ENCODE measurements at regions not wholly inside any gene's neighbourhood (a gene's known extent, or its start where the extent isn't known, plus 50 kb on each side); places are given as distances from the start of the nearest gene placed in this dataset.

GRCh38 chr5:145708169-145708568 lies 127.0 kb downstream of the PRELID2 start:
- DNase-seq: no peak

DNA sequence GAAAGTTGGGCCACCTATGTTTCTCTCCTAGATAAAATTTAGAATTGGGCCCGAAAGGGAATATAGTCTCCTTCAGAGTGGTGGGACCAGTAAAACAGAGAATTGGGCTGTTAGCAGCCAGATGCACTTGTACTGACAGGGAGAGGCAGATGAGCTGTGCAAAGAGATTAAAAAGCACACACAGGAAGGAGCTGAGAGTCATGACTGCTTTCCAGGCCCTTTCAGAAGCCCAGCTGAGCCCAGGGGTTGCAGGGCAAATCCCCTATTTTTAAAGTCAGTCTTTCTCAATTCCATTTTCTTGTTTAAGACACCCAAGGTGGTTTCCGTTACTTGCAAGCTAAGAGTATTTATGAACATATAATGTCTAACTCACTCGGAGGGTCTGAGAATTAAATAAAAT lies 130.4 kb downstream of the PRELID2 start:
- no peak for DNase-seq

GRCh38 chr5:145703856-145704255 lies 131.3 kb downstream of the PRELID2 start:
- no peak for DNase-seq

- no peak for DNase-seq
Measured at GRCh38 chr5:145701404-145701803, 133.7 kb downstream of the PRELID2 start.

- DNase-seq: no peak
Measured at GRCh38 chr5:145699846-145700245, 135.3 kb downstream of the PRELID2 start.

- no peak for DNase-seq
Measured at GRCh38 chr5:145697251-145697990, 137.7 kb downstream of the PRELID2 start.

DNA sequence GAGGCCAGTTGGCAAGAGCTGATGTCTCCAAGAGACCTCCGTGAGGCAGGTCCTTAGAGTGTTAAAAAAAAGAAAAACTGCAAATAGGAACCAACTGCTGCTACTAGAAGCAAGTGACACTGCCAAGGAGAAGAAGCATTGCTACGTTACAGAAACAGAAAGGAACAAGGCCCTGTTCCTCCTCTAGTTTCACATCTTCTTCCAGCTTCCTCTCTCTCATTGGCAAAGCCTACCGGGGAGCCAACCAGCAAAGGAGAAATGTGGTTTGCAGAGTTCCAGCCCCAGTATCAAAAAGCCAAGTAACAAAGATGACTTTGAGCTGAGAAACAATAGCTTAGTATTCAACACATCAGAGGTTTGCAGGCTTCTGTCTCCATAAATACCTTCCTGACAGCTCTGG lies 145.9 kb downstream of the PRELID2 start:
- no peak for DNase-seq

DNA sequence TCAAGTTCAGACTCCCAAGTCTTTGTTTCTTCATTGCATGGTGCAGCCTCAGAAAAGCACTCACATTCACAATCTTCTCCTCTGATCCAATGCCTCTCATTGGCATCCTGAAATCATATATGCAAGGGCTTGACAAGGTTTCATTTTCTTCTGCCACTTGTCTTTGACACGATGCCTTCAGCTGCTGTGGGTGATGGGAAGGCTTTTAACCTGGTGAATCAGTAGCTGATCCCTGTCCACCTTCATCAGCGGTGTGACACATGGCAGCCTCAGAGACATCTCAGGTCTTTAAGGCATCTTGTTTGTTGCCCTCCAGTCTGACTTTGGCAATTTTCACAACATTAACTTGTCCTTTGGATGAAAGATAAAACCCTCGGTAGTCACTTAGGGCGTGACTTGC lies 147.2 kb downstream of the PRELID2 start:
- no peak for DNase-seq

DNA sequence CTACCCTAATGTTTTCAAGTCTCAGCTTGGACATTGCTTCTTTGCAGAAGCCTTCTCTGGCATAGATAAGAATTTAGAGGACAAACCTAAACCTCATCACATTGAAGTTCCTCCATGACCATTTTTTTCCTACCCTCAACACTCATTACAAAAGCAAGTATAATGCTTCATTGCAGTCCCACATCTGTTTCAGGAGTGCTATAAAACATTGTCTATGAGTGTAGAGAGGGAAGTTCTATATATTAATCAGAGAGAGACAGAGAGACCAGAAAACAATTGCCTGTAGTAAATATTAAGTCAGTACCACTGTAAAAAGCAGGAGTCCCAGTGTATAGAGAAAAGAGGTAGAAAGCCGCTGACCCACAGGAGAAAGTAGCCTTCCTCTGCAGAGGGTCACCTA lies 149.7 kb downstream of the PRELID2 start:
- no peak for DNase-seq

- DNase-seq: no peak
Measured at GRCh38 chr5:145683431-145683830, 151.7 kb downstream of the PRELID2 start.

DNA sequence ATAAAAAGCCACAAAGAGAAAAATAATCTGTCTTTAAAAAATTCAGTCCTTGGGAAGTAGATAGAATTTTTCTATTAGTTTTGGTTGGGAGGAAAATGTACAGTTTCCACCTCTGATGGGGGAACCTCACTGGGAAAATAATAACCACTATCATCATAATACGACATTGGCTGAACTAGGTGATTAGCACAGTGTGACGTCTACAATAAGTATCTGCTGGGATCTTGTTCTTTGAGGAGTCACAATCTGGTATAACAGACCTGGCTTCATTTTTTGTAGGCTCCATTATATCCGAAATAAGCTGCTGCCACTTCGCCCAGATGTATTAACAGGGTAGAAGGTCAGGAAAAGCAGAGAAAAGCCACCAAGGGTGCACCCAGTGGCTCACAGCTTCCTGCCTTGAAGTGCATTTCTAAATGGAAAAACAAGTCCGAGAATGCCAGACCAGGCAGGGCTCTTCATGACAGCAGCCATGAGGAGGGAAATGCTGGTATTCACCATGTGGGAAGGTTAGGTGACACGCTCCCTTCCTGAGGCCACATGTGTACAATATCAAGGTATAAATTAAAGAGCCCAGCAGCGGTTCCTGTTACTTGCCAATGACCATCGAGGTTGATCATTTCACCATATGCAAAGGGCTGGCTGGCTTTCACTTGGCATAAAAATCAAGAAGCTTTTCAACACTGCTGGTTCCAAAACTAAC lies 152.8 kb downstream of the PRELID2 start:
- no peak for DNase-seq

- DNase-seq: no peak
Measured at GRCh38 chr5:145681686-145682085, 153.5 kb downstream of the PRELID2 start.

- no peak for DNase-seq
Measured at GRCh38 chr5:145681216-145681615, 153.9 kb downstream of the PRELID2 start.

DNA sequence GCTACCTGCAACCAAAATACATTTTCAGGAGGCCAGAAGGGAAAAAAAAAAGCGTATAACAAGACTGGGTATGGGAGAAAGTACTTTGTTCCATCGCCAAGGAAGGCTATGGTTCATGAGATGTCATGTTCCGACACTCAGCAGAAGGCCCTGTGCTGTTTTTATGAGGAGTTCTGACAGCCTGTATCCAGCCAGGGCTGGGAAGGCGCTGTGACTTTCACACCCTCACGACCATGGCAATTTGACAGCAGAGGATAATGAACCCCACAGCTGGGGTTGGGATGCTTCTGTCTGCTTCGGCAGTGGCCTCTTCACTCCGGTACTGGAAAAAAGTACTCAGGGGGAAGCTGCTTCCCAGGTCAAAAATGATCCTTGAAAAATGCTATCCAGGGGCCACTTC lies 154.4 kb downstream of the PRELID2 start:
- no peak for DNase-seq

- no peak for DNase-seq
Measured at GRCh38 chr5:145680169-145680568, 155.0 kb downstream of the PRELID2 start.

- no peak for DNase-seq
Measured at GRCh38 chr5:145678255-145678654, 156.9 kb downstream of the PRELID2 start.

GRCh38 chr5:145673786-145674185 lies 161.4 kb downstream of the PRELID2 start:
- DNase-seq: no peak

- DNase-seq: no peak
Measured at GRCh38 chr5:145668714-145669113, 166.4 kb downstream of the PRELID2 start.

DNA sequence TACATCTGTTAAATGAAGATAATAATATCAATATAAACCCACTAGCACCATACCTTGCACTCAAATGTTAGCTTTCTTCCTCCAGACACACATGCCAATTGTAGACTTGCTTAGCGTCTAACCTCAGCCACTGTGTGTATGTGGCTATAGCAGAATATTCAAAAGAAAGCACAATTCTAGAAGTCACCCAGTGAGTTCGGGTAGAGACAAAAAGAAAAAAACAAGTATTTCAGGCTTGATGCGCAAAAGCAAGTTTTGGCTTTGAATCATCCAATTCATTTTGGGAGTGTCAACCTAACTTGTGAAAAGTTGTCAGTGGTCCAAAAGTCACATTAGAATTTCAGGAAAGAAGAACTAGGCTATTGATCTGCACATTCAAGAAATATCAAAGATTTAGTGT lies 167.4 kb downstream of the PRELID2 start:
- DNase-seq: no peak

- DNase-seq: no peak
Measured at GRCh38 chr5:145666591-145666990, 168.6 kb downstream of the PRELID2 start.

DNA sequence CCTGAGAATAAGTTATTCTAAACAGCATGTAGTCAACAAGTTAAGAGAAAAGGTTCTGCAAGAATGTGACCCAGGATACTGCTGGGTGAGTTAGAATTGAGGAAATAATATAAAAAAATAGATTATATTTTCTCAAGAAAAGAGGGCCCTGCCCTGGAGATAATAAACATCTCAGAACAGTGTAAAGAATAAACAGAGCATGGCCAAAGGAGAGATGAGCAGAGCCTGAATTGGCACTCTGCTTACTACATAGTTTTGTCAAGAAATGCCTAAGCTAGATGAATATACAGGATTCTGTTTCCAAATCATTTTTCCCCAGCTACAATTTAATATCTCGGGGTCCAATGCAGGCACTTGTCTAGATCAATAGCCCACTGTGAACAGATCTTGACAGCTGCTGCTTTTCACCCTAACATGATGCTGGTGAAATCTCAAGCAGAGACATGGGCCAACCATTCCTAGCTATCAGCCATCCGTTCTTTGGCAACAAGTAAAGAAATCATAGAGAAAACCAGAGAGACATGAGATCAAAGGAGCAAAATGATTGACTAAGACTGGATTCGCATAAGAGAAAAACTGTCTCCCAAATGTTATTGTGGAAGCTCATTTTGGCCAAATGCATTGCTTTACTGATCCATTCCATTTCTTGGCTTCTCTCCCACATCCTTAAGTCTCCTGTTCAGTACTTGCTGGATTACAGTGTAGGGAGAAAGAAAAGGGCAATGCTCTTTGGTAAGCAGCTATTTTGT lies 173.2 kb downstream of the PRELID2 start:
- no peak for DNase-seq

DNA sequence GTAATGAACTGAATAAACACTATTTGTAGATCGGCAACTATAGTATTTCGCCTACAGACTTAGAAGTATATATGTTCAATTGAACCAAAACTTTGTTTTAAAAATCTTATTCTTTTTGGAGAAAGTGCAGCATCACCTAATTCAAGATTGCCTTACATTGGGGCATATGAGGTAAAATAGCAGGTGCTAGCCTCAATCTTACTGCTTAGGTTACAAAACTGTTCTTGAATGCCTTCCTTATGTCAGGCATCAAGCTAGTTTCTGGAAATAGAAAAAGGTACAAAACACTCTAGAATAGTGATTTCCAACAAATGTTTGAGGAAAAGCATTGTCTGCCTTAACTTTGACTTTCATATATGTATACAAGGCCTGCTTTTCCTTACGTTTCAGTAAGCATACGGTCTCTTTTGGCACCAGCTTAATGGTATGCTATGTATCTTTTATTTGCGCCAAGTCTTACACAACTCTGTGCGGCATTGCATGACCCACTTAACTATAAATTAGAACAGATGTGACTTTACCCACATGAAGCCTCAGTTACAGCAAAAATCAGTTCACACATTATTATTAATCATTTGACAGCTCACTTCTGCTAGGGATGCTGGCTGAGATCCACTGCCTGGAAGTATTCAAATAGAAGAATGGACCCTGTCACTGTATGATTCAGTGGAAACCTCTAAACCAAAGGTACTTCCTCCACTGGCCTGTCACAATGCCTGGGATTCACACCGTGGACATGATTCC lies 174.1 kb downstream of the PRELID2 start:
- DNase-seq: no peak

DNA sequence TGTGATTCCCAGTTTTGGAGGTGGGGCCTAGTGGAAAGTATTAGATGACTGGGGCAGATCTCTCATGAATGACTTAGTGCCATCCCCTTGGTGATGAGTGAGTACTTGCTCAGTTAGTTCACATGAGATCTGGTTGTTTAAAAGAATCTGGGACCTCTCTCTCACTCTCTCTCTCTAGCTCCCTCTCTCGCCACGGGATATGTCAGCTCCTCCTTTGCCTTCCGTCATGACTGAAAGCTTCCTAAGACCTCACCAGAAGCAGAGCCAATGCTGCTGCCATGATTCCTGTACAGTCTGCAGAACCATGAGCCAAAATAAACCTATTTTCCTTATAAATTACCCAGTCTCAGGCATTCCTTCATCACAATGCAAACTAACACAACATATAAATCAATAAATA lies 176.7 kb downstream of the PRELID2 start:
- no peak for DNase-seq
